T-helper 1 cell treated with Interleukin-12 subunit alpha and Interleukin-12 subunit beta and Interleukin-4 antibody, amounts not matched to agents 30 ng/mL and 1 ng/mL, for 36 hours (primary cell): ENCODE measurements at regions not wholly inside any gene's neighbourhood (a gene's known extent, or its start where the extent isn't known, plus 50 kb on each side); places are given as distances from the start of the nearest gene placed in this dataset.
"Not testable (repeated sequence)": the region's sequence is repeated elsewhere in the genome, so short reads cannot be mapped to it uniquely, and the experiment has no call there.

ENCODE experiments used
- intact Hi-C: fragments of 100-400 bp; cut with micrococcal nuclease; formaldehyde crosslinking; loops from one replicate; pipeline ENCODE4 v1.15.1; 2024

DNA sequence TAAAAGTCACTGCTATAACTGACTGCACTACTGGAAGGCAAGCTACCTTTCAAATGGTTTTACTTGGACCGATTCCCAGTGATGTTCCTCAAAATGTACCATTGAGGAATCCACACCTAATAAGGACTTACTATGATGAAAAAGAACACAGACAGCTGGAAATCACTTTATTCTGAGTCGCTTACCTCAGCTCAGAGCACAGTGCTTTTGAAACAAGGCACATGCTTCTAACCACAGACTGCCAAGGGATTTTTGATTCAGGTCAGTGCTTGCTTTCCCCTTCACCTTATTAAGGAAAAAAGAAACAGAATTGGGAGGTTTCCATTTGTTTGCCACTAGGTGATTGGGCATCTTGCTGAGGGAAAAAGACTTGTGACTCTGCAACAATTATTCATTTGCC, 707.5 kb upstream of the FSHR start:
- intact Hi-C loops = no loop called here

DNA sequence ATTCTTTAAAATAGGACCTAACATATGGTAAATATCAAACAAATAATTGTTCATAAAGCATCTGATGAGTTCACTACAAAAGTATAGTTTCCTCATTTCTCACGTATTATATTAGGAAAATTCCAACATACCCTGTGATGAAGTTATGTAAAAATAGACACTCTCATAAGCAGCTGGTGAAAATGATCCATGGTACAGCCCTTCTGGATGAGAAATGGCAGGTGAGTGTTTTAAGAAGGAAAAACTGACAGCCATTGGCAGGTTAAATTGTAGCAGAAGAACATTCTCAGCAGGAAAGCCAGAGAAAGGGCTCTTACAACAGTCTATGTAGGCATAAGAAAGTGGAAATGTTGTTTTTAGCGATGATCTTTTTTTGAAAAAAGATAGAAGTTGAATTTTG, 706.5 kb upstream of the FSHR start:
- intact Hi-C loops = no loop called here

DNA sequence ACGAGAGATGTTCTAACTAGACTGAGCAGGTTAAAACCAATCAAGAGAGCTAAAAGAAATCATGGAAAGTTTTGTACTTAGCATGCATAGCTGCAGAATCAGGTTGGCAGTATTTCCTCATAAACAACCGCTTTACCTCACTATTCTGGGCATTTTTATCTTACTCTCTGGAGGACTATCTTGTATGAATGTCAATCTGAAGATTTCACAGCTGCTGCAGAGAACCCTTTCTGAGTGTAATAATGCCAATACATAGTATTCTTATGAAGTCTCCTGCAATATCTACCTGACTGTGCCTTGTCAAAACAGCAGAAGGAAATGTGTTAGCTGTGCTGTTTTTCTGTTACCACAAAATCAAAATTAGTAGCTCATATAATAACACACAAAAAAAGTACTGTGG, 705.9 kb upstream of the FSHR start:
- intact Hi-C loops = no loop called here

DNA sequence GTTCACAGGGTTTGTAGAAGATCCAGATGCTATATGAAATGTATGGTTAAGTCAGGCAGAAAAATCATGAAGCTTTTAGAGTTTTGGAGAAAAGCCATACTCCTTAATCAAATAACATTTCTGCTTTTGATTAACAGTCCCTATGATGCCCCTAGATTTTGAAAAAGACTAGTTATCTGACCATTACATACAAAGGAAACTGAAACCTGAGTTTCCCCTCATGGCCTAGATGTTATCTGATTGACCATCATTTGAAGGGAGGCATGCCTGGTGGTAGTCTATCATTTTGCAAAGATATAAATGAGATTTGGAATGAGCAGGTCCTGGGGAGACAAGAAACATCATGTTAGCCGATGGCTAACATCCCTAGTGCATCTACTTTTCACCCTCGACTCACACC, 704.3 kb upstream of the FSHR start:
- intact Hi-C loops = no loop called here

DNA sequence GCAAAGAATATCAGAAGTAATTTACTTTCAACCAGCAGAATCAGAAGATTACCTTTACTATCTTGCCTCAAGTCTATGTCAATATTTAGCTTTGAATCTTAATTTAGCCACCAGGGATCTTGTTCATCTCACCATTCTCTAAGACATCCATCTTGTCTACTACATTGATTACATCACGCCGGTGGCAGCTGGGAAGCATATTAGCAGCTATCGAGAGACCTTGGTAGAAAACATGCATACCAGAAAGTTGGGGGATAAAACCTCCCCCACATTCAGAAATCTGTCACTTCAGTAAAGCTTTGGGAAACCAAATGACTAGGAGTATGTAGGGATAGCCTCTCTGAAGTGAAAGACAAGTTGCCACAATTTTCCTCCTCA, 703.8 kb upstream of the FSHR start:
- intact Hi-C loops = no loop called here

DNA sequence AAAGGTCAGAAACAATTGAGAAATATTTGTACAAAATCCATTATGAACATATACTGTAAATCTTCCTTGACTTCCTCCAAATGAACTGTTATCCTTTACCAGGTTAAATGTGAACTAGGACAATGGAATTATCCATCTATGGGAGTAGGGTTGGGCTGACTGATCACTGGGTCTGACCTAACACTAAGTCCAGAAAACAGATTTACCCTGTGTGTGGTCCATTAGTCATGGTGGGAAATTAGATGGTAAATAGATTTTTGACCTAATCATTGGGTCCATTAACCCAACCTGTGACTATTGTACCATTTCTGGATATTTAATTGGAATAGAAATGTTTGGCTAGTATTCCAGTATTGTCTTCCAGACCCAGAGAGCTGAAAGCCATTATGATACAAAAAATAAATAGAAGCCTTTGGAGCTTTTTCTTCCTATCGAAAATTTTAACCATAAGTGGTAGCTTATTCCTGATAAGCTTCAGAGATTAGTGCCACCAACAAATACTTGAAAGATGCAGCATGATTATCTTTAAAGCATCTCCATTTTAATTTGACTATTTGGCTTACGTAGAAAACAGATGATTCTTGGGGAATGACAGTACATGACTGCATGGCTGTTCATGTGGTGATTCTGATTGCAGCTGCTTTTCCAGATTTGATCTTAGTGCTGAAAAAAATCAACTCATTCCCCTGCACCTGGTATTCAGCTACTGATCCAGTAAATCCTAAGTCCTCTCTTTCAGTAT, 703.2 kb upstream of the FSHR start:
- intact Hi-C loops = no loop called here

DNA sequence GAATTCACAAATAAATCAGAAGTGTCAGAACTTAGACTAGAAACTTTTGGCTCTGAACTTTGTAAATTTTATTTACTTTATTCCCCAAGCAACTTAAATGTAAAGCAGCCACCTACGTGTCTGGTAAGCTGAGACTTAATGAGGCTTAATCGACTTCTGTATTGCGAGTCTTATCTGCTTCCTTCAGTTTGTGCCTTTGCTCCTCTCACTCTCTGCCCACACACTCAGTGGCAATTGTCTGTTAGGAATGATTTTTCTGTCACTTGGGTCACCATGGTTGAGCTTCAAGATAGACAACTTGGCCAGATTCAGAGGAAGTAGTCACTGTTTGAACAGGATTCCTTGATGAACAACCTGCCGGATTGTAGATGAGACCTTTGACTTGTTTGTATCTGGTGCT, 691.4 kb upstream of the FSHR start:
- intact Hi-C loops = no loop called here

DNA sequence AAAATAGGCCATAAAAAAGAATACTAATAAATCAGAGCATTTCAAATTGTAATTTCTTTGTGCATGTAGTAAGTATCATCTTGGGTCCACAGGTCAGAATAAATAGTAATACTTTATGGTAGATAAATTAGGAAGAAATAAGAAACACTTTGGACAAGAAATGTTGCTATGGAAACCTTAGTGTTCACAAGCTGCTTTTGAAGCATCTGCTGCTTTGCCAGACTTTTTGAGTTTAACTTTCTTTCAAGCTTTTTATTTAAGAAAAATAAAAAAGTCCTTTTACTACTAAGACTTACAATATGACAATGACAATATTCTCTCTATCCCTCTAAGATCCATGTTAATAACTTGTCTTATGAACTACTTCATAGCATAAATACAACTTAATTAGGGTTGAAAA, 690.7 kb upstream of the FSHR start:
- intact Hi-C loops = no loop called here

DNA sequence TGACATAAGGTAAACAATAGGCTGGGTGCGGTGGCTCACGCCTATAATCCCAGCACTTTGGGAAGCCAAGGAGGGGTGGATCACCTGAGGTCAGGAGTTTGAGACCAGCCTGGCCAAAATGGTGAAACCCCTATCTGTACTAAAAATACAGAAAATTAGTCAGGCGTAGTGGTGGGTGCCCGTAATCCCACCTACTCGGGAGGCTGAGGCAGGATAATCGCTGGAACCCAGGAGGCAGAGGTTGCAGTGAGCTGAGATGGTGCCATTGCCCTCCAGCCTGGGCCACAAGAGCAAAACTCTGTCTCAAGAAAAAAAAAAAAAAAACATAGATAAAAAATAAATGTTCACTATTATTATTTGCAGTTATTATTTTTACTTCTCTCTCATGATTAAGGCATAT, 689.8 kb upstream of the FSHR start:
- intact Hi-C loops = not testable (repeated sequence)

DNA sequence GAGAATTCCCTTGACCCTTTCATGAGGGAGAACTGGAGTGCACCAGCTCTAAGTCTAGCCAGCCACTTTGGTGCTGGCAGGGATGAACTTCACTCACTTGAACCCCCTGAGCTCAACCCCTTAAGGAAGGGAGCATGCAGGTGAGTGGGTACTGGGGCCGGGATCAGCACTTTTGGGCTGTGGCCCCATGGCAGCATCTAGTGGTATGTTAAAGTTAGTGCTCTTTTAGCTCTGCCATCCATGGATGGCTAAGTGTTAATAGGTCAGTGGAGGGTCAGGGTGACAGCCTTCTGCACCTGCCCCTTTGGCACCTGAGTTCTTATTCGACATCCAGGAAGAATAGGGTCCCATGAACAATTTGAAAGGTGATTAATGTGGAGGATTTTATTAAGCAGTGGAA, 689.0 kb upstream of the FSHR start:
- intact Hi-C loops = no loop called here

DNA sequence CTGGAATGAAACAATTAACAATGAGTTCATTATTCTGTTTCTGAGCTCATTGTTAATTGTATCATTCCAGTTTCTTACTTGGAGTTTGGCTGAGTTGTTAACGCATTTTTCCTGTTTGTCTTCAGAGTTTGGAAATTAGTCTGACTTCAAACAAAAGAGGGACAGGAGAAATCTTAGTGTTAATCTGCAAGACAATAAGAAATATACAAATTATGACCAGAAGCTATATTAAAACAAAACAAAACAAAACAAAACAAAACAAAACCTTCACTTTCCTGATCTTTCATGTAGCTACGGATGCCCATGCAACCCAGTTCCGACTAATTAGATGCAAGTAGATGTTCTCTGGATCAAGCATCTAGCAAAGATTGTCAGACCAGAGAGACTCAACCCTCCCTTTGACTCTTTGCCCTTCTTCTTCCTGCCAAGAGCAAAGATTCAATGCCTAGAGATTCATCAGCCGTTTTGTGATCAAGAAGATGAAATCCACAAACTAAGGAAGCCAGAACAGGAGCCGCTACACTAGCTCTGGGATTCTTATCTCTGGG, 686.2 kb upstream of the FSHR start:
- intact Hi-C loops = no loop called here

DNA sequence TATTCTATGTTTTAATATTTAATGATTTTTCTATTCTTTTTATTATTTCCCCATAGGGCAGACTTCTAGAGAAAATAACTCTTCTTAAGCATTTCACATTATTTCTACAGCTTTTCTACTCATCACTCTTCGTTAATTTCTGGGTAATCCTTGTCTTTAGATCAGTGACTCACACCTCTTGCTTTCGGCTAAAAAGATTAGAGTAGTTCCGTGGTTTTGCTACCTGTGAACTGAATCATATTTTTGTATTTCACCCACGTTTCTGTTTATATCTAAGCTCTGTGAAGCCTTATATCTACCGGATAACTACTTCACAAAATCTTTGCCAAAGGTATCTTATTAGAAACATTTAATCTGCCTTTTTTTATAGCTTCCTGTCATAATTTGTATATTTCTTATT, 685.5 kb upstream of the FSHR start:
- intact Hi-C loops = no loop called here

DNA sequence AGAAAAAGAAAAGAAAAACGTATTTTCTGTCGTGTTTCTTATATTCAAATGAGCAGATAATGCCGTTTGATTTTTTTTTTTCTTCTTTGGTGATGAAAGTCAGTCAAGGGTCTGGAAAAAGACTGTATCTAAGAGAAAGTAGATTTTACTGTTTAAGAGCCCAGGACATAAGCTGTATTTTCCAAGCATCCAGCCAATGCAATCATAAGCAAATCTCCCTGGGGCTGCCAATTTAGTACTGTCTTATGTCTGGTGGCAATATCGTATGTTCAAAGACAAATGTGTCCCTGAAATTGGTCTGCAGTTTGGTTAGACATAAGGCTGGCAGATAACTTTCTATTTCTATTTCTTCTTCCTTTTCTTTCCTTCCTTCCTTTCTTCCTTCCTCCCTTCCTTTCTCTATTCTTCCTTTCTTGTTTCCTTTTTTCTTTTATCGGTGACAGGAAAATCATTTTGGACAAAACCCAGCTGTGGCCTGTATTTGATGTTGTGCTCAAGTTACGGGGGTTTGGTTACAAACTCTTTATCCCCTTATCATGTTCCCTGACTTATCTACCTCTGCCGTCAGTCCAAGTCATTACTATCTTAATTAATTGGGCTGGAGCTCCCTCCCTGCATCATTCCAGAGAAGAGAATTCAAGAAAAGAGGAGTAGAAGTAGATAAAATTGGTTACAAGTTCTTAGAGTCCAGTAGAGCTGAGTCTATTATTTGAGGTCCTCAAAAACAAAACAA, 683.4 kb upstream of the FSHR start:
- intact Hi-C loops = no loop called here

DNA sequence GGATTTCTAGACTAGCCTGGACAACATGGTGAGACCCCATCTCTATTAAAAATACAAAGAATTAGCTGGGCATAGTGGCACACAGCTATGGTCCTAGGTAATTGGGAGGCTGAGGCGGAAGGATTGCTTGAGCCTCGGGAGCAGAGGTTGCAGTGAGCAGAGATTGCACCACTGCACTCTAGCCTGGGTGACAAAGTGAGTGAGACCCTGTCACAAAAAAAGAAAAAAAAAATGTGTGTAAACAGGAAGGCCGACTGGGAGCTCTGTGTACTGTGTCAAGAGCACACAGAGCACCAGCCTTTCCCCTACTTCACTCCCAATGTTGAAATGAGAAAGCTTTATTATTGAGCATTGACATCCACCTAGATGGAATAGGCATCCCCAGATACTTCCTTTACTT, 681.7 kb upstream of the FSHR start:
- intact Hi-C loops = no loop called here

DNA sequence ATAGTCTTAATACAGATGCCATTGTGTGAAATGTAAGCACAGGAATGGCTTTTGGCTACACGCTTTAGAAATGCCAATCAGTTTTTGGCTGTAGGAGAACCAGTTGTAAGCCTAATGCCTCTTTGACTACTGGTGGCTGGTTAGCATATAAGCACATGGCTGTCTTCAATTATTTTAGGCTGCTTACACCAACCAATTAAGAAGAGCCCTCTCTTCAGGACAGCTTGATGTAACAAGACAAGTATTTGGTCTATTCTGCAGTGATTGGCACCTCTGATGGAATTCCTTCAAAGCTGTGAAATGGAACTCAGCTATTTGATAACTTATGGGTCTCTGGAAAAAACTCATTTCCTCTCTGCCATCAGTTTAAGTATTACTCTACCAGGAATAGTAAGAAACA, 680.1 kb upstream of the FSHR start:
- intact Hi-C loops = no loop called here

DNA sequence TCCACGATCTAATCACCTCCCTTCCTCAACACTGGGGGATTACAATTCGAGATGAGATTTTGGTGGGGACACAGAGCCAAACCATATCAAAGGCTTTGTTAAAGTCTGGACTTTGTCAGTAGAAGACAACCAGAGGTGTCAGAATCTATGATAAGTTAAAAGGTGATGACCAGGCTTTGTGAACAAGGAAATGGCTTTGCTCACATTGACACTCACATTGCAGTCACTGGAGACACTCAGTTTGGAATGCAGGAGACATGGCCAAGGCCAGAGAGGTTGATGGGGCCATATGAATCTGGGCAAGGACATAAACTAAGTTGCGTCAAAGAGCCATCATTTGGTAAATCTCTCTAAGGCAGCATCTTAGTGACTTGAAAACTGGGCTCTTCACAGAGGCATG, 678.2 kb upstream of the FSHR start:
- intact Hi-C loops = no loop called here

DNA sequence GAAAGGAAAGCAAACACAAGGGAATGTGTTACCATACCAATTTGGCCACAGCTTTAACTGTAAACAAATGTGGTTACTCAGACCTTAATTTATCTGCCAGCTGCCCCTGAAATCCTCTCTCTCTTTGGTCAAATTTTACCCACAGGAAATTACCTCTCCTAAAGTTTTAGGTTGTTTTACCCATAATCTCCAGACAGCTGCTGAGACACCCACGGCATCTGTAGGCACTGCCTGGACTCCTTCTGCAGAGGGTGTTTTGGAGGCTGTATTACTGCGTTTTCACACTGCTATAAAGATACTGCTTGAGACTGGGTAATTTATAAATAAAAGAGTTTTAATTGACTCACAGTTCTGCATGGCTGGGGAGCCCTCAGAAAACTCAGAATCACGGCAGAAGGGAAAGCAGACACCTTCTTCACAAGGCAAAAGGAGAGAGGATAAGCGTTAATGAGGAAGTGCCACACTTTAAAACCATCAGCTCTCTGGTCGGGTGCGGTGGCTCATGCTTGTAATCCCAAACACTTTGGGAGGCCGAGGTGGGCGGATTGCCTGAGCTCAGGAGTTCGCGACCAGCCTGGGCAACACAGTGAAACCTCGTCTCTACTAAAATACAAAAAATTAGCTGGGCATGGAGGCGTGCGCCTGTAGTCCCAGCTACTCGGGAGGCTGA, 677.5 kb upstream of the FSHR start:
- intact Hi-C loops = no loop called here

DNA sequence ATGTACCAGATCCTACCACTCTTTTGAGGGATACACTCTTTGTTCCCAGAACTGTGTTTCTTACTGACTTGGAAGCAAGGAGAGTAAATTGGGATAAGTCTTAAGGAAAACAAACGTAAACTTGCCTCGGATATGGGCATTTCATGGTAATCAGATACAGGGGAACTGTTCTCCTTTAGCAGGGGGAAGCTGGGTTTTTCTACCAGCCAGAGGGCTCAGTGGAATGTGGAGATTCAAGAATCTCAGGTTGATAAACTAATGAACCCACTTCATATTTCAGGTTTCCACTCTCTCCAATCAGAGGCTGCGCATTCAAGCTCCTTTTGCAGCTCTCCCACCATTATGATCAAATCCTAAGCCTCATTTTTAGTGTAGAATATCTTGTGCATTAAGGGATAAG, 676.5 kb upstream of the FSHR start:
- intact Hi-C loops = no loop called here

DNA sequence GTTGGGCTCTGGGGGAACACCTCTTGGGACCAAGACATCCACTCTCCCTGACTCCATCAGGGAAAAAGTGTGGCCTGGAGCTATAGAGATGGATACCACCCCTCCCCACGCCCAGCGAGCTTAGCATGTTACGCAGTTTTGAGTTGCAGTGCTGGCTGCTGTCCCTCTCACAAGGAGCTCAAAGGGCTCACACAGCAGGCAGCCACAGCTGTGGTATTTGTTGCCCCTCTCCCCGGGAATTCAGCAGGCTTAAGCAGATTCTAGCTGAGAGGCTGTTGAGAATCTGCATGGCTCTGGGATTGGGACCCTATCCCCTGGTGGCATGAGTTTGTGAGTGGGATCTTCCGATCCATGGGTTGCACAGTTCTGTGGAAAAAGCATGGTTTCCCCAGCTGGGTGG, 673.1 kb upstream of the FSHR start:
- intact Hi-C loops = no loop called here

DNA sequence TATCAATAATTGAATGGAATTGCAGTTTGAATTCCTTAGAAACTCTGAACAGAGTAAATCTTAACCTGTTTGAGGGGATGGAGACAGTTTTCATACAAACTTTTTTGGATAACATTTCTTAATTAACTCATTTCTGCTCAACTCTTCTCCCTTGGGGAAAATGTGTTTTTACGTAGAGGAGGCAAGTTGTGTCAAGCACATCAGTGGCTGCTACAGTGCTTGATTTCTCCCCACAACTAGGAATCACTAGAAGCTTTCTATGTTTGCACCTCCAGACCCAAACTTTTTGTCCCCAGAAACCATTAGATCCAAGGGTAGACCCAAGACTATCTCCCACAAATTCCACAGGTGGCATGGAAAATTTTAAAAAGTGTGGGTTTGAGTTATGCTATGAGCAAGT, 658.9 kb upstream of the FSHR start:
- intact Hi-C loops = no loop called here

DNA sequence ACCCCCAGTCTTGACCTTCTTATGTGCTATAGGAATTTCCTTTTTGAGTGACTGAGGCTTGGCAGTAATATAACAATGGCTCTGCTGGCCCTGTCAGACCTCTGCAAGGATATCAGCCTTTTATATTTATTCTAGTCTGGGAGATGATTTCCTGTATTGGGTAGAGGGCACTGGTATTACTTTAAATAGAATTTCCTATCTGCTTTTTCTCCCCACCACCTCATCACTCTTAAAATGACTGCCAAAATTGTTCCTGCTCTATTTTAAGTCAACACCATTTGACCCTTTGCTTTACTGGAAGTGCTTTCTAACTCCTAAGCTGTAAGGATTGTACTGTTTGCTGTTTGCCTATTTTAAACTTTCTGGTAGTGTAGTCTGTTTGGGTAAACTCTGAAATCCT, 658.4 kb upstream of the FSHR start:
- intact Hi-C loops = no loop called here

DNA sequence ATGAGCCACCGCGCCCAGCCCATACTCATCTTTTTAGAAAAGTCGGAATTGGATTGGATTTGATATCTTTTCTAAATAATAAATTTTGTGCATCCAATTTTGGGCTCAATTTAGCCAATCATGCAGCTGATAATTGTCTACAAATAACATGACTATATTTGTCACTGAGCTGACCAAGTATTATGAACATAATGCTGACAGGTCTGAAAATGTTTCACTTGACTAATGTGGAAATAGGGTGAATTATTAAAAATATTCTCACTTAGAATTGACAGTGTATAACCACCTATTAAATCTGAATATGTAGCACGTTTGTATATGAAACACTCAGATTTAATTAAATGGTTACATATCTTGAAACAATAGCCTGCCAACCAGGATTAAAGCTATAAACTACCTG, 657.2 kb upstream of the FSHR start:
- intact Hi-C loops = no loop called here

DNA sequence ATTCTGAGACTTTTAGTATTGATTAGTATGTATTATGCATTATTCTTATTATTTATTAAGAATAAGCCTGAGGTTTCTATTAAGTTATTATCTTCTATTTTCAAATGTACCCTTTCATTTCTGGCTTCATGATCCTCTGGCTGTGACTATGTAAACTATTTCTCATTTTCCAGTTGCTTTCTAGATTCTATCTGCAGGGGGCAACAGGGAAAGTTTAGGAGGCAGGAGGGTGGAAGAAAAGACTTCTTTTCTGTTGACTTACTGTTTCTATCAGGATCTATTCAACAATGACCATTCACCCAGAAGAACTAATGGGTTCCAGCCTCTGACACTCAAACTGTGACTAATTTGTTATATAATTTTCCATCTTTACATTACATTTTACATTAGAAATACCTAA, 653.4 kb upstream of the FSHR start:
- intact Hi-C loops = no loop called here
